ENCODE measurements at regions not wholly inside any gene's neighbourhood (a gene's known extent, or its start where the extent isn't known, plus 50 kb on each side); places are given as distances from the start of the nearest gene placed in this dataset.

- H3K27me3 ChIP-seq, result no peaks in the 10 kb centered on the region
Observed at GRCh38 chr3:43211681-43212080, 74.7 kb upstream of the SNRK start.

DNA sequence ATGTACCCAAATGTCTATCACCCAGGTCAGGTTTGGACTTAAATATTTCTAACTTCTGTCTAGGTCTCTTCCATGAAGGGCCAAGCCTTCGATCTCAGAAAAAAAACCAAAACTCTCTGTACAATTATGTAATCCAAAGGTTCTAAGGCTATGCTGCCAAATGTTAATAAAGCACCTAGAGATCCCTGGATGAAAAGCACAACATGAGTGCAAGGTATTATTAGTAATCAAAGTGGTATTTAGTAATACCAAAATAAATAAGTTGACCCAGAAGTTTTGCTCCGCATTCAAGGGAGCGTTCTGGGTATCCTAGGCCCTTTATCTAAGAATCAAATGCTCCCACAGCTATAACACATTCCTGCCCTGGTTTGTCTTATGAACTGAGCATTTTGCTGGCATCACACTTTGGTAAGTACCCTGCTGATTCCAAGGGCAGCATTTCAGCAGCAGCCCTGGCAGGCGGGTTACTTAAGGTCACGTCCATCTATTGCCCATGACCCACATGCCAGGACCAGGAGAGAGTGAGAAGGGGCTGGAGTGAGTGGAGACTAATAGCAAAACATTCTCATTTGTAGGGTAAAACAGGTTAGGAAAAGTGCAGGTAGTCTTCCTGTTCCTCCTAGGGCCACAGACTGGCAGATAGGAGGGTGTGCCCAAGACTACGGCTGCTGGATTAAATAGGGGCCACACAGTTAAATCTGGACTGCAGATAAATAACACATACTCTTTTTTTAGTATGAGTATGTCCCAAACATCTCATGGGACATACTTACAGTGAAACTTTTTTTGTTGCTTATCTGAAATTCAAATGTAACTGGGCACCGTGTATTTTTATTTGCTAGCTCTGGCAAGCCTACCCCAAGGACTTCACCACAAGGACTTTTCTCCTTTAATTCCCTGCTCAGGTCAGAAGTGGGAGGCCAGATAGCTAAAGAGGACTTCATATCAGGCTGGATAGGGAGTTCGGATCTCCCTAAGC is 76.0 kb upstream of the SNRK start:
- H3K4me1 ChIP-seq, result no peaks in the 10 kb centered on the region
- peaks cover 0 to 8% (median 0%) of the 10 kb centered on the region in 11 experiments; a peak in 2 of 22 replicates for H3K9me3 ChIP-seq (replicated peaks in 1 of 11)
- no peak overlapping the region for H3K4me3 ChIP-seq
- H3K27me3 ChIP-seq, result no peaks in the 10 kb centered on the region
- no peak overlapping the region for H3K4me2 ChIP-seq
- TF ChIP-seq Cebpa-rat (IDR thresholded peaks at IDR 0.05), result no peak
- no peaks in the 10 kb centered on the region for H4K20me1 ChIP-seq
- H3K36me3 ChIP-seq, result no peaks in the 10 kb centered on the region
- no peak overlapping the region for H3K9ac ChIP-seq
- no peak overlapping the region for H3K27ac ChIP-seq

More at GRCh38 chr3:43211681-43212080, 74.7 kb upstream of the SNRK start:
- H3K9me3 ChIP-seq (replicated peaks in 1 of 11), result peaks cover 0 to 8% (median 0%) of the 10 kb centered on the region in 11 experiments; a peak in 2 of 22 replicates
- H3K4me1 ChIP-seq, result no peaks in the 10 kb centered on the region
- H3K36me3 ChIP-seq, result no peaks in the 10 kb centered on the region
- no peak overlapping the region for H3K9ac ChIP-seq
- H3K4me2 ChIP-seq, result no peak overlapping the region
- no peak for TF ChIP-seq Cebpa-rat (IDR thresholded peaks at IDR 0.05)
- no peaks in the 10 kb centered on the region for H4K20me1 ChIP-seq
- H3K4me3 ChIP-seq, result no peak overlapping the region
- no peak overlapping the region for H3K27ac ChIP-seq

GRCh38 chr3:43207628-43208085 is 78.7 kb upstream of the SNRK start:
- Histone ChIP-seq H3K9me3 (replicated peaks in 1 of 11) (peaks cover 0 to 8% (median 0%) of the 10 kb centered on the region in 11 experiments; a peak in 2 of 22 replicates), H3K27me3 (no peaks in the 10 kb centered on the region), H3K4me2 (no peak overlapping the region), H3K4me1 (no peaks in the 10 kb centered on the region), H3K4me3 (no peak overlapping the region), H4K20me1 (no peaks in the 10 kb centered on the region), H3K27ac (no peak overlapping the region), H3K9ac (no peak overlapping the region), H3K36me3 (no peaks in the 10 kb centered on the region)
- no peak for TF ChIP-seq Cebpa-rat (IDR thresholded peaks at IDR 0.05)

DNA sequence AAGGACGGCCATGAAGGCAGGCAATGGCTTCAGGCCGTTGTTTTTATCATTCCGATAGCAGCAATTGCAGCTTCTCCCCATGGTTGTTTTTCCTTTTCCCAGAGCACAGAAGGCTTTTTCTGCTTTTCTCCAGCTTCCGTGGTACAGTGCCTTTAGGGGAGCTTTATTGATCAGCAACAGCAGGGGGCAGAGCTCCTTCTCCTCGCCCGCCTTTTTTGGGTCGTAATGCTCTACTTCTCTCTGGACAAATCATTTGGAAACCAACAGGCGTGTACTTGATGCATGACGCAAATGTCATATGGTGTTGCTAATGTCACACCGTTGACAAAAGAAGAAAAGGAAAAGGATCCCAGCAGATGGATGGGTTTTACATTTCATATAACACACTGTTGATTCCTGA is 79.7 kb upstream of the SNRK start:
- Histone ChIP-seq H3K4me3 (no peak overlapping the region), H3K36me3 (no peaks in the 10 kb centered on the region), H3K4me1 (no peaks in the 10 kb centered on the region), H3K4me2 (no peak overlapping the region), H3K27ac (no peak overlapping the region), H3K9me3 (replicated peaks in 1 of 11) (peaks cover 0 to 8% (median 0%) of the 10 kb centered on the region in 11 experiments; a peak in 2 of 22 replicates), H3K9ac (no peak overlapping the region), H3K27me3 (no peaks in the 10 kb centered on the region), H4K20me1 (no peaks in the 10 kb centered on the region)
- no peak for TF ChIP-seq Cebpa-rat (IDR thresholded peaks at IDR 0.05)

DNA sequence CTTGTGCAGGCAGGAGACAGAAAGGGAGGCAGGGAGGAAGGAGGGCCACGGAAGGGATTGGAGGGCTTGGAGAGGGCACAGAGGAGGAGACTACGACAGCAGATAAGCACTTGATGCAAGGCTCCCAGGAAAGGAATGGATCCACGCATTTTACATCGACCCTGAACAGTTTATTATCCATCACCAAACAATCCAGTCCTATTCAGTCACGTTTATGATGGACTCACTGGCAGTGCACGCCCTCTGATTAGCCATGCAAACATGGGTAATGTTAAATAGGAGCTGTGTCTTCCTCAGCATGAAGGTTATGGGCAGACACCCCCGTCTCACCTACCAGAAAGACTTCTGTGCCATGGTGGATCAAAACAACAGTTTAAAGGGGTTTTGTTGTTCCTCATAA is 80.2 kb upstream of the SNRK start:
- Histone ChIP-seq H4K20me1 (no peaks in the 10 kb centered on the region), H3K9ac (no peak overlapping the region), H3K4me2 (no peak overlapping the region), H3K36me3 (no peaks in the 10 kb centered on the region), H3K4me3 (no peak overlapping the region), H3K27ac (no peak overlapping the region), H3K4me1 (no peaks in the 10 kb centered on the region), H3K27me3 (no peaks in the 10 kb centered on the region), H3K9me3 (replicated peaks in 1 of 11) (peaks cover 0 to 8% (median 0%) of the 10 kb centered on the region in 11 experiments; a peak in 2 of 22 replicates)
- no peak for TF ChIP-seq Cebpa-rat (IDR thresholded peaks at IDR 0.05)

- peaks cover 0 to 17% (median 11%) of the 10 kb centered on the region in 11 experiments; a peak in 14 of 22 replicates for H3K9me3 ChIP-seq (replicated peaks in 1 of 11)
- no peak overlapping the region for H3K4me2 ChIP-seq
- no peak overlapping the region for H3K9ac ChIP-seq
- no peak overlapping the region for H3K27ac ChIP-seq
- H3K36me3 ChIP-seq, result no peaks in the 10 kb centered on the region
- no peaks in the 10 kb centered on the region for H4K20me1 ChIP-seq
- H3K4me3 ChIP-seq, result no peak overlapping the region
- no peaks in the 10 kb centered on the region for H3K27me3 ChIP-seq
- TF ChIP-seq Cebpa-rat (IDR thresholded peaks at IDR 0.05), result no peak
- no peaks in the 10 kb centered on the region for H3K4me1 ChIP-seq
Observed at GRCh38 chr3:43203022-43203421, 83.3 kb upstream of the SNRK start.

- no peaks in the 10 kb centered on the region for H3K36me3 ChIP-seq
- TF ChIP-seq Cebpa-rat (IDR thresholded peaks at IDR 0.05), result no peak
- no peak overlapping the region for H3K9ac ChIP-seq
- no peak overlapping the region for H3K4me3 ChIP-seq
- H4K20me1 ChIP-seq, result no peaks in the 10 kb centered on the region
- H3K9me3 ChIP-seq (replicated peaks in 1 of 11), result peaks cover 0 to 17% (median 11%) of the 10 kb centered on the region in 11 experiments; a peak in 14 of 22 replicates
- no peaks in the 10 kb centered on the region for H3K4me1 ChIP-seq
- no peak overlapping the region for H3K4me2 ChIP-seq
- no peaks in the 10 kb centered on the region for H3K27me3 ChIP-seq
- no peak overlapping the region for H3K27ac ChIP-seq
Observed at GRCh38 chr3:43201581-43201980, 84.8 kb upstream of the SNRK start.

GRCh38 chr3:43199645-43200306 is 86.6 kb upstream of the SNRK start:
- no peak overlapping the region for H3K4me3 ChIP-seq
- no peaks in the 10 kb centered on the region for H3K36me3 ChIP-seq
- no peaks in the 10 kb centered on the region for H3K27me3 ChIP-seq
- no peaks in the 10 kb centered on the region for H4K20me1 ChIP-seq
- H3K9me3 ChIP-seq (replicated peaks in 1 of 11), result peaks cover 0 to 17% (median 11%) of the 10 kb centered on the region in 11 experiments; a peak in 14 of 22 replicates
- H3K4me2 ChIP-seq, result no peak overlapping the region
- TF ChIP-seq Cebpa-rat (IDR thresholded peaks at IDR 0.05), result no peak
- no peak overlapping the region for H3K9ac ChIP-seq
- H3K4me1 ChIP-seq, result 0 out of 20 replicates have a peak, but pooled peaks cover 0 to 3% (median 0%) of the 10 kb centered on the region in 10 experiments
- H3K27ac ChIP-seq, result no peak overlapping the region
